HEK293T (cell line): ENCODE measurements at regions not wholly inside any gene's neighbourhood (a gene's known extent, or its start where the extent isn't known, plus 50 kb on each side); places are given as distances from the start of the nearest gene placed in this dataset.

Source experiments
- CTCF ChIA-PET: fragments of 350-600 bp; formaldehyde crosslinking; extraction: SDS; loops from one replicate; lab custom pipeline; 2021; ENCODE audit warnings: antibody characterized with exemption, inconsistent platforms; lab: Yijun Ruan, JAX
- POLR2A ChIA-PET: fragments of 350-600 bp; formaldehyde crosslinking; extraction: SDS; loops from one replicate; lab custom pipeline; 2020; ENCODE audit warnings: antibody characterized with exemption, inconsistent platforms; lab: Yijun Ruan, JAX
- DNase-seq: peaks from one replicate; pipeline ENCODE4 v3.0.0; 2012; ENCODE audit warnings: mixed read lengths; ENCODE audit errors: extremely low spot score
- ARNT ChIP-seq: fragments of 450-650 bp; IDR thresholded peaks from 2 replicates; pipeline ENCODE4 v1.6.1; 2017; ENCODE audit warnings: mild to moderate bottlenecking
- BHLHE40 ChIP-seq: fragments of 450-650 bp; IDR thresholded peaks from 2 replicates; pipeline ENCODE4 v1.6.1; 2016; ENCODE audit warnings: mild to moderate bottlenecking, moderate library complexity, borderline replicate concordance
- CTBP1 ChIP-seq: fragments of 450-650 bp; IDR thresholded peaks from 2 replicates; pipeline ENCODE4 v1.6.1; 2016; ENCODE audit warnings: borderline replicate concordance
- ELF4 ChIP-seq: fragments of 450-650 bp; IDR thresholded peaks from 2 replicates; pipeline ENCODE4 v1.6.1; 2017; ENCODE audit warnings: antibody characterized with exemption
- FOXA1 ChIP-seq: fragments of 450-650 bp; IDR thresholded peaks from 2 replicates; pipeline ENCODE4 v1.6.1; 2016; ENCODE audit warnings: mild to moderate bottlenecking
- FOXK2 ChIP-seq: fragments of 450-650 bp; IDR thresholded peaks from 2 replicates; pipeline ENCODE4 v1.6.1; 2016; ENCODE audit warnings: mild to moderate bottlenecking
- FOXM1 ChIP-seq: fragments of 450-650 bp; IDR thresholded peaks from 2 replicates; pipeline ENCODE4 v1.6.1; 2017; ENCODE audit warnings: mild to moderate bottlenecking, borderline replicate concordance
- HDGF ChIP-seq: fragments of 450-650 bp; IDR thresholded peaks from 2 replicates; pipeline ENCODE4 v1.6.1; 2017; ENCODE audit warnings: antibody characterized with exemption, borderline replicate concordance
- L3MBTL2 ChIP-seq: fragments of 450-650 bp; conservative IDR thresholded peaks from 2 replicates; pipeline ENCODE4 v1.6.1; 2016; ENCODE audit warnings: mild to moderate bottlenecking
- LEF1 ChIP-seq: fragments of 450-650 bp; IDR thresholded peaks from 2 replicates; pipeline ENCODE4 v1.6.1; 2017; ENCODE audit warnings: mild to moderate bottlenecking, borderline replicate concordance
- NFRKB ChIP-seq: fragments of 450-650 bp; IDR thresholded peaks from 2 replicates; pipeline ENCODE4 v1.6.1; 2016; ENCODE audit warnings: mild to moderate bottlenecking, moderate library complexity
- SP1 ChIP-seq: fragments of 450-650 bp; IDR thresholded peaks from 2 replicates; pipeline ENCODE4 v1.6.1; 2017
- SUZ12 ChIP-seq: fragments of 450-650 bp; IDR thresholded peaks from 2 replicates; pipeline ENCODE4 v1.6.1; 2016; ENCODE audit warnings: mild to moderate bottlenecking
- TARDBP ChIP-seq: fragments of 450-650 bp; IDR thresholded peaks from 2 replicates; pipeline ENCODE4 v1.6.1; 2016
- ZNF384 ChIP-seq: fragments of 450-650 bp; IDR thresholded peaks from 2 replicates; pipeline ENCODE4 v1.6.1; 2016
- TF ChIP-seq, protein P1 (sequence below): fragments of 450-650 bp; IDR thresholded peaks from 2 replicates; pipeline ENCODE4 v1.6.1; 2016

- ChIA-PET CTCF (no interaction called here), POLR2A (no interaction called here)
- TF ChIP-seq FOXM1 (no peak), FOXA1 (no peak), BHLHE40 (no peak), LEF1 (no peak), TARDBP (no peak), ARNT (no peak), ELF4 (no peak), L3MBTL2 (no peak), HDGF (no peak)
- TF ChIP-seq, protein P1, sequence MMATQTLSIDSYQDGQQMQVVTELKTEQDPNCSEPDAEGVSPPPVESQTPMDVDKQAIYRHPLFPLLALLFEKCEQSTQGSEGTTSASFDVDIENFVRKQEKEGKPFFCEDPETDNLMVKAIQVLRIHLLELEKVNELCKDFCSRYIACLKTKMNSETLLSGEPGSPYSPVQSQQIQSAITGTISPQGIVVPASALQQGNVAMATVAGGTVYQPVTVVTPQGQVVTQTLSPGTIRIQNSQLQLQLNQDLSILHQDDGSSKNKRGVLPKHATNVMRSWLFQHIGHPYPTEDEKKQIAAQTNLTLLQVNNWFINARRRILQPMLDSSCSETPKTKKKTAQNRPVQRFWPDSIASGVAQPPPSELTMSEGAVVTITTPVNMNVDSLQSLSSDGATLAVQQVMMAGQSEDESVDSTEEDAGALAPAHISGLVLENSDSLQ, result no peak
- DNase-seq, result no peak
Measured at GRCh38 chr2:5953525-5953924, 261.3 kb downstream of the SOX11 start.

DNA sequence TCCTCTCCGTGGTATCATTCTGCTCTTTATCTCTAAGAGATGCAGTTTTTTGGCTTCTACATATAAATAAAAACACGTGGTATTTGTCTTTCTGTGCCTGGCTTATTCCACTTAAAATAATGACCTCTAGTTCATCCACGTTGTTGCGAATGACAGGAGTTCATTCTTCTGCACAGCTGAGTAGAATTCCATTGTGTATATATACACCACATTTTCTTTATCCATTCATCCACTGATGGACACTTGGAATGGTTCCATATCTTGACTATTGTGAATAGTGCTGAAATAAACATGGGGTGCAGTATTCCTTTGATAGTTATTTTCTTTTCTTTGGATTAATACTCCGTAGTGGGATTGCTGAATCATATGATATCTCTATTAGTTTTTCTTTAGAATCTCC is 262.3 kb downstream of the SOX11 start:
- no peak for DNase-seq
- CTCF ChIA-PET, result no interaction called here
- TF ChIP-seq, protein P1, result no peak
- TF ChIP-seq ZNF384 (no peak), FOXA1 (no peak), ARNT (no peak), FOXK2 (no peak), TARDBP (no peak)
- POLR2A ChIA-PET, result no interaction called here

DNA sequence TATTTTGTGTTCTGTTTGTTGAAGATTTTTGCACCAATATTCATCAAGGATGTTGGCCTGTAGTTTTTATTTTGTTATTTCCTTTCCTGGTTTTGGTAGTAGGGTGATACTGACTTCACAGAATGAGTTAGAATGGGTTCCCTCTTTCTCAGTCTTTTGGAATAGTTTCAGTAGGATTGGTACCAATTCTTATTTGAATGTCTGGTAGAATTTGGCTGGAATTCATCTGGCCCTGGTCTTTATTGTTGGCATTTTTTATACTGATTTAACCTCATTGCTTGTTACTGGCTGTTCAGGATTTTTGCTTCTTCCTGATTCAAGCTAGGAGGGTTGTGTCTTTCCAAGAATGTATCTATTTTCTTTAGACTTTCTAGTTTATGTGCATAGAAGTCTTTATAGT is 263.7 kb downstream of the SOX11 start:
- POLR2A ChIA-PET, result no interaction called here
- no peak for DNase-seq
- TF ChIP-seq NFRKB, result no peak
- TF ChIP-seq CTBP1, result no peak
- TF ChIP-seq SP1, result no peak
- TF ChIP-seq FOXK2, result no peak
- TF ChIP-seq ELF4, result no peak
- CTCF ChIA-PET, result no interaction called here

- no peak for DNase-seq
- no peak for TF ChIP-seq ARNT
- ChIA-PET POLR2A (no interaction called here), CTCF (no interaction called here)
Measured at GRCh38 chr2:5959836-5960820, 267.9 kb downstream of the SOX11 start.

GRCh38 chr2:5967506-5967905 is 275.3 kb downstream of the SOX11 start:
- ChIA-PET POLR2A (no interaction called here), CTCF (no interaction called here)
- no peak for DNase-seq
- TF ChIP-seq ARNT, result no peak
- TF ChIP-seq FOXA1, result no peak
- no peak for TF ChIP-seq NFRKB
- no peak for TF ChIP-seq FOXM1
- TF ChIP-seq HDGF, result no peak
- TF ChIP-seq ELF4, result no peak
- no peak for TF ChIP-seq ZNF384
- TF ChIP-seq LEF1, result no peak
- TF ChIP-seq BHLHE40, result no peak
- TF ChIP-seq SP1, result no peak
- TF ChIP-seq L3MBTL2, result no peak

GRCh38 chr2:5969303-5969702 is 277.1 kb downstream of the SOX11 start:
- ChIA-PET CTCF (no interaction called here), POLR2A (no interaction called here)
- no peak for DNase-seq
- TF ChIP-seq SP1 (no peak), CTBP1 (no peak), SUZ12 (no peak), L3MBTL2 (no peak), BHLHE40 (no peak), FOXM1 (no peak), FOXK2 (no peak)

GRCh38 chr2:5970347-5970746 is 278.2 kb downstream of the SOX11 start:
- CTCF ChIA-PET, result no interaction called here
- TF ChIP-seq HDGF, result no peak
- no peak for TF ChIP-seq NFRKB
- TF ChIP-seq L3MBTL2, result no peak
- no peak for TF ChIP-seq FOXM1
- TF ChIP-seq ELF4, result no peak
- TF ChIP-seq TARDBP, result no peak
- no peak for TF ChIP-seq BHLHE40
- no peak for TF ChIP-seq FOXK2
- no peak for TF ChIP-seq FOXA1
- TF ChIP-seq ARNT, result no peak
- POLR2A ChIA-PET, result no interaction called here
- DNase-seq, result no peak
